Neuronal stem cell (in vitro differentiated cells): ENCODE measurements at regions not wholly inside any gene's neighbourhood (a gene's known extent, or its start where the extent isn't known, plus 50 kb on each side); places are given as distances from the start of the nearest gene placed in this dataset.

Source experiments
- DNase-seq: peaks from one replicate; pipeline ENCODE4 v3.0.0-alpha.2; 2013; ENCODE audit warnings: low spot score
- H2AFZ ChIP-seq: one replicate; pipeline ENCODE4 v1.6.1; 2013; ENCODE audit warnings: mild to moderate bottlenecking, low read length, inconsistent platforms
- H2AK5ac ChIP-seq: 2 replicates; pipeline ENCODE4 v1.6.1; 2013; ENCODE audit warnings: low read depth, mild to moderate bottlenecking, inconsistent platforms, low read length, moderate library complexity, mixed read lengths
- H2BK120ac ChIP-seq: 2 replicates; pipeline ENCODE4 v1.6.1; 2013; ENCODE audit warnings: low read depth, mild to moderate bottlenecking, inconsistent platforms, low read length, moderate library complexity, mixed read lengths
- H2BK12ac ChIP-seq: one replicate; pipeline ENCODE4 v1.6.1; 2013; ENCODE audit warnings: low read length, inconsistent platforms
- H2BK15ac ChIP-seq: 2 replicates; pipeline ENCODE4 v1.6.1; 2013; ENCODE audit warnings: mild to moderate bottlenecking, low read length, inconsistent platforms, mixed read lengths
- H2BK5ac ChIP-seq: one replicate; pipeline ENCODE4 v1.6.1; 2013; ENCODE audit warnings: inconsistent platforms, mild to moderate bottlenecking, low read length, moderate library complexity
- H3K14ac ChIP-seq: one replicate; pipeline ENCODE4 v1.6.1; 2013; ENCODE audit warnings: low read length, inconsistent platforms
- H3K18ac ChIP-seq: 2 replicates; pipeline ENCODE4 v1.6.1; 2013; ENCODE audit warnings: low read length, inconsistent platforms
- H3K23ac ChIP-seq: 2 replicates; pipeline ENCODE4 v1.6.1; 2013; ENCODE audit warnings: low read depth, mild to moderate bottlenecking, mixed read lengths, low read length, inconsistent platforms; ENCODE audit not compliant: poor library complexity
- H3K27ac ChIP-seq: replicated peaks from 3 replicates; pipeline ENCODE4 v1.5.1; 2013; ENCODE audit warnings: low read length, inconsistent platforms
- H3K27me3 ChIP-seq, 3 experiments: 2 replicates each; pipeline ENCODE4 v1.6.1; 2013; ENCODE audit warnings: low read length in 3 of 3, mild to moderate bottlenecking in 2 of 3, inconsistent platforms in 1 of 3, low read depth in 1 of 3, mixed read lengths in 1 of 3, moderate library complexity in 1 of 3; ENCODE audit not compliant: control insufficient read depth in 3 of 3, insufficient read depth in 3 of 3
- H3K36me3 ChIP-seq, 2 donors: replicated peaks in 1 of 2; 2 replicates each; pipeline ENCODE4 v1.6.1; 2013; ENCODE audit warnings: low read length in 2 of 2; ENCODE audit not compliant: control insufficient read depth in 2 of 2, insufficient read depth in 2 of 2
- H3K4ac ChIP-seq: 2 replicates; pipeline ENCODE4 v1.6.1; 2013; ENCODE audit warnings: inconsistent platforms, mild to moderate bottlenecking, low read length, moderate library complexity
- H3K4me1 ChIP-seq, 2 donors: 1 replicate in 1 of 2; 2 replicates in 1 of 2; pipeline ENCODE4 v1.6.1; 2013; ENCODE audit warnings: low read length in 2 of 2, low read depth in 1 of 2; ENCODE audit not compliant: control insufficient read depth in 2 of 2, insufficient read depth in 1 of 2
- H3K4me2 ChIP-seq: one replicate; pipeline ENCODE4 v1.6.1; 2013; ENCODE audit warnings: mild to moderate bottlenecking, low read length, inconsistent platforms; ENCODE audit not compliant: insufficient read depth, poor library complexity, severe bottlenecking
- H3K4me3 ChIP-seq, 2 donors: 2 replicates each; pipeline ENCODE4 v1.5.1; 2013; ENCODE audit warnings: low read length in 2 of 2, mild to moderate bottlenecking in 2 of 2, inconsistent platforms in 1 of 2, moderate library complexity in 1 of 2
- H3K79me1 ChIP-seq: one replicate; pipeline ENCODE4 v1.6.1; 2013; ENCODE audit warnings: low read depth, mild to moderate bottlenecking, inconsistent platforms, low read length, moderate library complexity
- H3K9ac ChIP-seq: one replicate; pipeline ENCODE4 v1.6.1; 2013; ENCODE audit warnings: mild to moderate bottlenecking, low read depth, low read length, inconsistent platforms; ENCODE audit not compliant: poor library complexity
- H3K9me3 ChIP-seq, 2 donors: replicated peaks in 1 of 2; 2 replicates each; pipeline versions ENCODE3 to v1.6.1; 2013; ENCODE audit warnings: low read length in 2 of 2, mild to moderate bottlenecking in 2 of 2, inconsistent platforms in 1 of 2, low read depth in 1 of 2, mixed read lengths in 1 of 2, moderate library complexity in 1 of 2; ENCODE audit not compliant: control insufficient read depth in 2 of 2, insufficient read depth in 1 of 2
- H4K8ac ChIP-seq: one replicate; pipeline ENCODE4 v1.6.1; 2013; ENCODE audit warnings: low read depth, mild to moderate bottlenecking, inconsistent platforms, low read length, moderate library complexity
- H4K91ac ChIP-seq: one replicate; pipeline ENCODE4 v1.6.1; 2013; ENCODE audit warnings: low read length, low read depth, mild to moderate bottlenecking, inconsistent platforms; ENCODE audit not compliant: poor library complexity
- WGBS, 2 donors: extraction: QIAGEN DNeasy Blood & Tissue Kit; methylation state at CpG; one replicate each; pipeline ENCODE4 v1.1.7; 2013; ENCODE audit warnings: missing lambda C conversion rate in 2 of 2, mixed read lengths in 1 of 2; ENCODE audit not compliant: insufficient read length in 2 of 2, insufficient replicate concordance in 1 of 2; ENCODE audit errors: extremely low coverage in 2 of 2; 5-methylcytosine and 5-hydroxymethylcytosine counted together

DNA sequence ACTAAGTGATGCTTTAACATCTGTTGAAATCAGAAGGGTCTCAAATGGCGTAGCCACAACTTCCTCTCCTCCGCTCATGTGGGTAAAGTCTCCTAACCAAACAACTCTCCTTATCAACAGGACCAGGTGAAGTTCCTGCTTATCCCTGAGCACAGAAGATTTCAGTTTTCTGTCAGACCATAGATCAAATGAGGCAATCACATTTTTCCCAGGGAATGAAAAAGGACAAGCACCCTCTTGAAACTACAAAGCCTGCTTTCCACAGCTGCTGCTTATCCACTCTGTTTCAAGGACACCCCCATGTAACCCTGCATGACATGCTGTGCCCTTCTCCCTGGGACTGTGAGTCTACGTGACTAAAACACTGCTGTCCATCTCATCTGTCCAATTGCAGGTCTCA is 788.3 kb upstream of the SLITRK5 start:
- Histone ChIP-seq H2AK5ac (no peak overlapping the region), H3K4ac (no peak overlapping the region), H2BK15ac (no peak overlapping the region), H2BK120ac (no peak overlapping the region), H3K18ac (no peak overlapping the region), H4K8ac (no peak overlapping the region), H3K79me1 (no peaks in the 10 kb centered on the region), H3K9me3 (no peaks in the 10 kb centered on the region), H2BK12ac (no peak overlapping the region), H2BK5ac (no peak overlapping the region), H3K9ac (no peak overlapping the region), H3K27me3 (no peaks in the 10 kb centered on the region), H4K91ac (no peak overlapping the region), H2AFZ (peak overlapping the region; percentile 63), H3K27ac (no peak overlapping the region), H3K23ac (no peak overlapping the region), H3K14ac (no peak overlapping the region), H3K4me2 (no peak overlapping the region), H3K4me1 (no peaks in the 10 kb centered on the region), H3K4me3 (no peak overlapping the region), H3K36me3 (no peaks in the 10 kb centered on the region)
- no peak for DNase-seq
- no CpG with 5 or more reads among the region's 3 CpGs for WGBS, 2 donors

DNA sequence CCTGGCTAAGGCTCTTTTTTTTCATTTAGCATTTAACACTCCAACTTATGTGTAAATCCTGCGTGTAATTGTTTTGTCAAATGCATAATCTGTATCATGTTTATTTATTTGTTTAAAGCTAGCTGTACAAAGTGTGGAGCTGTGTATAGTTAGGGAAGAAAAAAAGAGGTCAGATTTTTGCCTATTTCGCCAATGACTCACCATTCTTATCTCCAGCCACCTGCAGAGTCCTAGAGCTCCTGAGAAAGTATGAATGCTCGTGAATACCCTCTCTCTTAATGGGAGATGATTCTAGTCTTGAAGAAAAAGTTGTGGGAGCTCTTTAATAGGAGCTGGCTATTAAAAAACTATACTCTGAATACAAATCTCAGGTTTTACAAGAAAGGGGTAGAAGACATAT is 778.8 kb upstream of the SLITRK5 start:
- Histone ChIP-seq H3K27me3 (no peaks in the 10 kb centered on the region), H3K4ac (no peak overlapping the region), H3K27ac (no peak overlapping the region), H4K91ac (no peak overlapping the region), H3K4me2 (no peak overlapping the region), H2BK120ac (no peak overlapping the region), H2AFZ (no peak overlapping the region), H2BK15ac (no peak overlapping the region), H3K4me3 (no peak overlapping the region), H2AK5ac (no peak overlapping the region), H4K8ac (no peak overlapping the region), H3K9ac (no peak overlapping the region), H3K14ac (no peak overlapping the region), H3K4me1 (no peaks in the 10 kb centered on the region), H3K79me1 (no peaks in the 10 kb centered on the region), H3K9me3 (no peaks in the 10 kb centered on the region), H3K18ac (no peak overlapping the region), H2BK5ac (no peak overlapping the region), H2BK12ac (no peak overlapping the region), H3K23ac (no peak overlapping the region), H3K36me3 (no peaks in the 10 kb centered on the region)
- no peak for DNase-seq
- no CpG with 5 or more reads among the region's 3 CpGs for WGBS, 2 donors

DNA sequence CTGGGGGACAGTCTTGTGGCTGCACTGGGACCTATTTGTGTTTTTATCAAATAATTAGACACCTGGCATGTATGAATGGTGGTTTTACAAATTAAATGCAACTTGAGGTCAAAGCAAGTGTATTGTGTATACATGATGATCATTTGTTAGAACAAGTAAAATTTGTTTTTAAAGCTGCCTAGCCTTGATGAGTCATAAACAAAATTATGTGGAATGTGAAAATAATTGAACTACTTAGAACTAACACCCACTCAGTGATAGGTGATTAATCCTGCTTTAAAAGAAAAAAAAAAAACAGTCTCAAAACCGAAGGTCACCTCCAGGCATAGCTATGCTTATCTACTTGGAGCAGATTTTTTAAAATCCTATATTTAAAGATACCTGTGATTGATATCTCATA is 770.3 kb upstream of the SLITRK5 start:
- H3K23ac ChIP-seq = no peak overlapping the region
- no CpG with 5 or more reads among the region's 1 CpG for WGBS, 2 donors
- H3K4me2 ChIP-seq = no peak overlapping the region
- no peak for DNase-seq
- H2BK12ac ChIP-seq = no peak overlapping the region
- no peak overlapping the region for H3K4ac ChIP-seq
- H2AFZ ChIP-seq = no peak overlapping the region
- H3K4me1 ChIP-seq = peaks cover 0 to under 1% of the 10 kb centered on the region in 2 donors
- no peak overlapping the region for H2BK15ac ChIP-seq
- no peak overlapping the region for H2AK5ac ChIP-seq
- H4K8ac ChIP-seq = no peak overlapping the region
- H3K9ac ChIP-seq = no peak overlapping the region
- H3K14ac ChIP-seq = no peak overlapping the region
- H3K18ac ChIP-seq = no peak overlapping the region
- no peak overlapping the region for H4K91ac ChIP-seq
- H3K9me3 ChIP-seq = no peaks in the 10 kb centered on the region
- no peak overlapping the region for H2BK120ac ChIP-seq
- H3K27me3 ChIP-seq = no peaks in the 10 kb centered on the region
- no peaks in the 10 kb centered on the region for H3K36me3 ChIP-seq
- H2BK5ac ChIP-seq = no peak overlapping the region
- no peak overlapping the region for H3K4me3 ChIP-seq
- H3K27ac ChIP-seq = no peak overlapping the region
- no peaks in the 10 kb centered on the region for H3K79me1 ChIP-seq

DNA sequence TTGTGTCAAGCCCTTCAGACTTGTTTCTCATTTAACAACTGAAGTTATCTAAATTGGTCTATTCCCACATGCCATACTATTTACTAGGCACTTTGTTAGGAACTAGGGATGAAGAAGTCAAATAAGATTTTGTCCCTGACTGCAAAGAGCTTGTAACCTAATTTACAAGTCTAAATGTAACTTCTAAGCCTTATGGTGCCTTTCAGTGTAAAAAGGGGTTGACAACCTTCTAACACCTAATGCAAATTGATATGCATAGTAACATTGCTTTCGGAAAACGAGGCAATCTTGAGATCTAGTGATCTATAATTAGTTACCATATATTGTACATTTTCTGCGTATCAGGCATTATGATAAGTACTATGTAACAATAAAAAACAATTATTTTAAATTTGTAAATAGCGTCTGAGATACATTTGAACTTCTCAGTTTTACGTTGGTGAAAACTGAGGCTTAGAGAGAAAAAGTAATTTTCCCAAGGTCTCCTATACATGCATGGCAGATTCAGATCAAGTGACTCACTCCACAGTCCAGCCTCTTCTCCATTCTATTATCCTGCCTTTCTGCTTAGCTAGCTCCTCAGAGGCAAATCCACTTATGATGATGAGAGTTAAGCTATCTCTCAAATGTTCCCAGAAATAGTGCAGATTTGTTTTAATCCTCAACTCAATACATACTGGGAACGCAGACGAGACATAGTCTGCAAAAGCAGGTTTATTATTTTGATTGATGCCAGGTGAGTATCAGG is 764.9 kb upstream of the SLITRK5 start:
- no peak overlapping the region for H3K14ac ChIP-seq
- no peak overlapping the region for H2AK5ac ChIP-seq
- peak overlapping the region; percentile 5 for H2AFZ ChIP-seq
- H3K9ac ChIP-seq = no peak overlapping the region
- H2BK12ac ChIP-seq = no peak overlapping the region
- H4K8ac ChIP-seq = no peak overlapping the region
- no peaks in the 10 kb centered on the region for H3K9me3 ChIP-seq
- H4K91ac ChIP-seq = no peak overlapping the region
- H3K23ac ChIP-seq = no peak overlapping the region
- no peak overlapping the region for H3K18ac ChIP-seq
- H2BK15ac ChIP-seq = no peak overlapping the region
- no peaks in the 10 kb centered on the region for H3K27me3 ChIP-seq
- no peak overlapping the region for H3K27ac ChIP-seq
- DNase-seq = no peak
- H2BK120ac ChIP-seq = no peak overlapping the region
- H3K4me2 ChIP-seq = no peak overlapping the region
- no peaks in the 10 kb centered on the region for H3K36me3 ChIP-seq
- no peak overlapping the region for H3K4ac ChIP-seq
- H3K79me1 ChIP-seq = no peaks in the 10 kb centered on the region
- no peak overlapping the region for H2BK5ac ChIP-seq
- H3K4me3 ChIP-seq = no peak overlapping the region
- no CpG with 5 or more reads among the region's 7 CpGs for WGBS, 2 donors
- H3K4me1 ChIP-seq = peaks cover 2 to 4% of the 10 kb centered on the region in 2 donors
